Tibial artery (tissue), 4 donors: ENCODE measurements at regions not wholly inside any gene's neighbourhood (a gene's known extent, or its start where the extent isn't known, plus 50 kb on each side); places are given as distances from the start of the nearest gene placed in this dataset.

Experiments used
- DNase-seq, 2 donors: peaks; one replicate each; pipeline ENCODE4 v3.0.0-alpha.2; 2019
- H3K27ac ChIP-seq, 2 donors: fragments of 200-600 bp; sonication (generic) in 1 of 2; 1 replicate in 1 of 2; 2 replicates in 1 of 2; pipeline ENCODE4 v1.5.1; 2018 to 2019; ENCODE audit warnings: mild to moderate bottlenecking in 1 of 2
- H3K27me3 ChIP-seq, 2 donors: fragments of 200-600 bp; sonication (generic) in 1 of 2; one replicate each; pipeline versions ENCODE4 v1.5.1 to v1.6.0; 2016 to 2019
- H3K36me3 ChIP-seq, 3 donors: fragments of 200-600 bp; sonication (generic) in 2 of 3; one replicate each; pipeline ENCODE4 v1.5.1; 2016 to 2019; ENCODE audit warnings: mild to moderate bottlenecking in 2 of 3
- H3K4me1 ChIP-seq, 4 donors: fragments of 200-600 bp; sonication (generic) in 2 of 4; 1 replicate in 3 of 4; 2 replicates in 1 of 4; pipeline ENCODE4 v1.5.1; 2016 to 2019
- H3K4me3 ChIP-seq, 2 donors: fragments of 200-600 bp; sonication (generic) in 1 of 2; 1 replicate in 1 of 2; 2 replicates in 1 of 2; pipeline ENCODE4 v1.5.1; 2018 to 2019; ENCODE audit warnings: mild to moderate bottlenecking in 2 of 2
- H3K9me3 ChIP-seq, 3 donors: fragments of 200-600 bp; sonication (generic) in 1 of 3; one replicate each; pipeline ENCODE4 v1.5.1; 2016 to 2019
- intact Hi-C: fragments of 100-400 bp; cut with DNase I; formaldehyde crosslinking; loops from one replicate; pipeline ENCODE4 v1.15.0; 2023; ENCODE audit warnings: low total_unique reads
- TF ChIP-seq, protein P1 (sequence below), 2 experiments: fragments of 200-600 bp in 1 of 2; fragments of 450-650 bp in 1 of 2; IDR thresholded peaks; one replicate each; pipeline ENCODE4 v1.5.1; 2017 to 2019; ENCODE audit warnings: antibody characterized with exemption in 2 of 2, mild to moderate bottlenecking in 1 of 2, moderate library complexity in 1 of 2

DNA sequence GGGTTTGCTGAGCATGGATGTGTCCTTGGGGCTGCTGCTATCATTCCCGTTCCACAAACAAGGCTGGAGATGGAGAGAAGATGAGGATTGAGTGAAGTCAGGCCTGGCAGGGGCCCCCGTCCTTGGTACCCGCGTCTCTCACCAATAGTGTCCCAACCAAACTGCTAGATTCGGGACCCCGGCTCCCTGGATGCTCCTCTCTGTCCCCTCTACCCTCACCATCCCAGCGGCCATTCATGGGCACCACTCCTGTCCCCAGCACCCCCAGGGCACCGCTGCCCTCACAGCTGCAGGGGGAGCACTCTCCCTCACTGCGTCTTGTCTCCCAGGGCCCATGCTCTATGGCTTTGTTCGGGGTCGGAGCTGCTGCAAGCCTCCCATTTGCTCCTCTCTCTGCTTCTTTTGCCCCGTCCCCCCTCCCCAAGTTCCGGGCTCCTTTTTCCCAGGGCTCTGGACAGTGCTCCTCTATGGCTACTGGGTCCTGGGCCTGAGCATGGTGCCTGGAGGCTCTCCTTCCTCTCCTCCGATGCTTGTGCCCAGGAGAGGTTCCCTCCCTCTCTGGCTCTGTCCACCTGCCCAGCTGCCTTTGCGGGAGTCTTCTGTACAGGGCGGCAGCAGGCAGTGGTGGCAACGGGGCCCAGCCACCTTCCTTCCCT, 219.5 kb downstream of the TEX29 start:
- intact Hi-C loops, result no loop called here

DNA sequence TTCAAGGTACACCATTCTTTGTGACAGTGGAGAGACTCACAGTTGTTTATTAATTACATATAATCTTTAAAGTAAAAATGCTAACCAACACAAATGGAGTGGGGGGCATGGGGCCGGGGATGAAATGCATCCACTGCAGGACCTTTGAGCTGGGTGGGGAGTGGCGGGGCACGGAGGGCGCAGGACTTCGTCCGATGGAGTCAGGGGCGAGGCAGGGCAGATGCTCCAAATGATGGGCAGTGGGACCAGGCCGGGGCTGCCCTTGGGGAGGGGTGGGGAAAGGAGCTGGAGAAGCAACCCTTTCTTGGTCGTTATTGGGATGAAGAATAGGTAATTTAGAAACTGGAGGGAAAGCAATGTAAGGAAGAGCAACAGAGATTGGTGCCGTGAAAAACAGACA, 220.0 kb downstream of the TEX29 start:
- peaks cover 0 to 5% (median 0%) of the 10 kb centered on the region in 3 donors for H3K9me3 ChIP-seq
- H3K4me1 ChIP-seq, result no peaks in the 10 kb centered on the region
- no peak overlapping the region for H3K4me3 ChIP-seq
- TF ChIP-seq, protein P1, sequence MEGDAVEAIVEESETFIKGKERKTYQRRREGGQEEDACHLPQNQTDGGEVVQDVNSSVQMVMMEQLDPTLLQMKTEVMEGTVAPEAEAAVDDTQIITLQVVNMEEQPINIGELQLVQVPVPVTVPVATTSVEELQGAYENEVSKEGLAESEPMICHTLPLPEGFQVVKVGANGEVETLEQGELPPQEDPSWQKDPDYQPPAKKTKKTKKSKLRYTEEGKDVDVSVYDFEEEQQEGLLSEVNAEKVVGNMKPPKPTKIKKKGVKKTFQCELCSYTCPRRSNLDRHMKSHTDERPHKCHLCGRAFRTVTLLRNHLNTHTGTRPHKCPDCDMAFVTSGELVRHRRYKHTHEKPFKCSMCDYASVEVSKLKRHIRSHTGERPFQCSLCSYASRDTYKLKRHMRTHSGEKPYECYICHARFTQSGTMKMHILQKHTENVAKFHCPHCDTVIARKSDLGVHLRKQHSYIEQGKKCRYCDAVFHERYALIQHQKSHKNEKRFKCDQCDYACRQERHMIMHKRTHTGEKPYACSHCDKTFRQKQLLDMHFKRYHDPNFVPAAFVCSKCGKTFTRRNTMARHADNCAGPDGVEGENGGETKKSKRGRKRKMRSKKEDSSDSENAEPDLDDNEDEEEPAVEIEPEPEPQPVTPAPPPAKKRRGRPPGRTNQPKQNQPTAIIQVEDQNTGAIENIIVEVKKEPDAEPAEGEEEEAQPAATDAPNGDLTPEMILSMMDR (IDR thresholded peaks at IDR 0.05), result no peak
- no peaks in the 10 kb centered on the region for H3K36me3 ChIP-seq
- peak in 1 of 2 donors; percentile 23 for DNase-seq
- intact Hi-C loops, result no loop called here
- peaks cover 0 to 37% of the 10 kb centered on the region in 2 donors for H3K27me3 ChIP-seq
- no peak overlapping the region for H3K27ac ChIP-seq

More for the DNA sequence above, 219.5 kb downstream of the TEX29 start:
- no peaks in the 10 kb centered on the region for H3K36me3 ChIP-seq
- peaks cover 0 to under 1% (median 0%) of the 10 kb centered on the region in 3 donors for H3K9me3 ChIP-seq
- H3K4me3 ChIP-seq, result no peak overlapping the region
- peak in 1 of 2 donors; percentile 42 for DNase-seq
- TF ChIP-seq, protein P1 (IDR thresholded peaks at IDR 0.05), result no peak
- H3K27me3 ChIP-seq, result peaks cover 0 to 39% of the 10 kb centered on the region in 2 donors
- no peak overlapping the region for H3K27ac ChIP-seq
- no peaks in the 10 kb centered on the region for H3K4me1 ChIP-seq

DNA sequence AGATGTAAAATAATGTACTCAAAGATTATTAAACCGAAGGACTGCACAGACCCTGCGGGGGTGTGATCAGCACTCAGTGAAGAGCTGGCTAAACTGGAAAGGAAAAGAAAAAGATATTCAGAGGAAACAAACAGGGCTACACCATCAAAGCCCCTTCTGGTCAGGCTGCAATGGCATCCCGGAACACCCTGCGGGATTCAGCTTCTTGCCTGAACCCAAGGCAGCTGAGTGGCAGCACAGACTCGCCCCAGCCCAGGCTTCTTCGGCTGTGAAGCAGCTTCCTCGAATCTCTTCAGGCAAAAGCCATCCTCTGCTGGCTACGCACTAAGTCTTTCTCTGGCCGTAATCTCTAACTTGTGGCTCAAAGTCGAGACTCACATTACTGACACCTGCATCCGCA, 220.9 kb downstream of the TEX29 start:
- no peak overlapping the region for H3K27ac ChIP-seq
- DNase-seq, result peak in 1 of 2 donors; percentile 45
- H3K27me3 ChIP-seq, result peaks cover 0 to 37% of the 10 kb centered on the region in 2 donors
- intact Hi-C loops, result no loop called here
- H3K9me3 ChIP-seq, result peaks cover 0 to 12% (median 0%) of the 10 kb centered on the region in 3 donors
- H3K36me3 ChIP-seq, result no peaks in the 10 kb centered on the region
- H3K4me1 ChIP-seq, result no peaks in the 10 kb centered on the region
- TF ChIP-seq, protein P1 (IDR thresholded peaks at IDR 0.05), result no peak
- H3K4me3 ChIP-seq, result no peak overlapping the region

DNA sequence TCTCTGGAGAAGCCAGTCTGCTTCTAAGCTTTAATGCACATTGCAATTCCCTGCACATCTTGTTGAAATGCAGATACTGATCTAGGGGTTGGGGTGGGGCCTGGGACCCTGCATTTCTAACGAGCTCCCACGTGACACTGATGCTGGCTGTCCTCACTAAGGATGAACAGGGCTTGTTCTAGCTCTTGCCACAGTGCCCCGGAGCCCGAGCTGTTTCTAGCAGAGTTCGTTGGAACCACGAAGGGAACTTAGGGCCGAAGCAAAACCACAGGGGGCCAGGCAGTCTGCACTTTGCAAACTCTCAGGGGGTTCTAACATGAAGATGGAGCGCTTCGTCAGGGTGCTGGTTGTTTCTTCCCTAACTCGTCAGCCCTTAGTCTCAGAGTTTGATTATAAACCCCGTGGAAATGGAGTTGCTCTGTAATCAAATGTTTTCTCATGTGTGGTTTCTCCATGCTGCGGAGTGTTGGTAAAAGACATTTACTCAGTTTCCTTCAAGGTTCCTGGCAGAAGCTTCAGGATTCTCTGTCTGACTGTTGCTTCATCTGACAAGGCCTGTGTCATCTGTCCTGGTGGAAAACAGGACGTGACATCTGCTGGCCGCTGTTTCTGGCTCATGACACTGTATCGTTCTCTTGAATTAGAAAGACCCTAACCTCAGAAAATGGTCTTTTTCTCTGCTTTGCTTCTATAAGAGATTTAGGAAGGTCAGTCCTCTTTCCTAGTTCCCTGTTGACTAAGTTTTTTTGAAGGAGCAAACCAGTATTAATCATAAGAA, 221.5 kb downstream of the TEX29 start:
- peak in 1 of 2 donors; percentile 29 for DNase-seq
- Histone ChIP-seq H3K4me1 (no peaks in the 10 kb centered on the region), H3K27ac (no peak overlapping the region), H3K36me3 (no peaks in the 10 kb centered on the region), H3K4me3 (no peak overlapping the region), H3K27me3 (peaks cover 0 to 36% of the 10 kb centered on the region in 2 donors), H3K9me3 (peaks cover 0 to 12% (median 0%) of the 10 kb centered on the region in 3 donors)
- intact Hi-C loops, result no loop called here
- TF ChIP-seq, protein P1 (IDR thresholded peaks at IDR 0.05), result no peak

DNA sequence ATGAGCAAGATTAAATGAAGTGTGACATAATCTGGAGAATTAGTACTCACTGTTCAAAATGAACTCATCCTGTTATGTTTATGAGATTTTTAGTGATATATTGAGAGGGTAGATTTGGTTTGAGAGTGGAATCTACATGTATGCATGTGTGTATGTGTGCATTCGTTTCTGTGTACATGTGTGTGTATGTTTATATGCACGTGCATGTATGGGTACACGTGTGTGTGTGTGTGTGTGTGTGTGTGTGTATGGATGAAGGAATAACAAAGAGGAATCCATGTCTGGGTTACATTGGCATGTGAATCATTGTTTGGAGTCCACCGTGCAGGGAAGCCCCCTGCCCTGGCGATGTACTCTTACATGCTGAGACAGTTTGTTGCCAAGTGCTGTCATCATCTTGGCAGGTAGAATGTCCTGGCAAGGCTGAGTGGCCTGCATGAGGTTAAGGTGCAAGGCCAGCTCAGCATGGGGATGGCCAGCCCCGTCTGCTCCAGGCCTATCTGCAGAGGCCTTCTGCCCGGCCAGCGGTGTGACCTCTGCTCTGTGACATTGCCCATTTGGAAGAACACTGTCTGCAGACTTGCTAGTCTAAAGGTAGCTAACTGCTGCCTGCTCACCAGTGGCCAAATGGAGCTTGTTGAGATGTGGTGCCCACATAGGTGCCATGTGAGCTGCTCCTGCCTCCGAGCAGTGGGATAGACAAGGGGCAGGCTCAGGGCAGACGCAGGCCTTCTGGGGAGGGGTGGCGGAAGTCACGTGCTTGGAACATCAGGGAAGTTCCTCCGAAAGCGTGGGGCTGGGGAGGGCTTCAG, 222.3 kb downstream of the TEX29 start:
- Histone ChIP-seq H3K27ac (no peak overlapping the region), H3K9me3 (peaks cover 0 to 12% (median 0%) of the 10 kb centered on the region in 3 donors), H3K36me3 (no peaks in the 10 kb centered on the region), H3K27me3 (peaks cover 0 to 28% of the 10 kb centered on the region in 2 donors), H3K4me3 (no peak overlapping the region), H3K4me1 (no peaks in the 10 kb centered on the region)
- TF ChIP-seq, protein P1 (IDR thresholded peaks at IDR 0.05), result no peak
- no peak for DNase-seq
- intact Hi-C loops, result no loop called here
